ENCODE measurements at regions not wholly inside any gene's neighbourhood (a gene's known extent, or its start where the extent isn't known, plus 50 kb on each side); places are given as distances from the start of the nearest gene placed in this dataset.

- ChIA-PET POLR2A (no interaction called here), CTCF (no interaction called here)
- Histone ChIP-seq H3K4me1 (ENCODE audit: control insufficient read depth, insufficient read depth, low read length) (no peaks in the 10 kb centered on the region), H3K4me3 (ENCODE audit: low read depth, low read length) (no peak overlapping the region), H3K9me3 (ENCODE audit: control insufficient read depth, insufficient read depth, low read depth, low read length) (no peaks in the 10 kb centered on the region), H3K36me3 (ENCODE audit: control insufficient read depth in 2 of 2, insufficient read depth in 1 of 2, low read length in 2 of 2) (no peaks in the 10 kb centered on the region), H3K27ac (ENCODE audit: extremely low read depth, low read depth, low read length) (no peak overlapping the region)
- no peak for TF ChIP-seq ZSCAN30 (tag by site-specific recombination; IDR thresholded peaks at IDR 0.05)
- no peak for TF ChIP-seq ZNF513 (tag by site-specific recombination; IDR thresholded peaks at IDR 0.05)
- TF ChIP-seq ZEB2 (tag by site-specific recombination; IDR thresholded peaks at IDR 0.05), result no peak
These were observed 438.7 kb upstream of the ARGLU1 start for GRCh38 chr13:107006661-107007060.

GRCh38 chr13:107005577-107005976, 437.6 kb upstream of the ARGLU1 start:
- Histone ChIP-seq H3K4me3 (ENCODE audit: low read depth, low read length) (no peak overlapping the region), H3K4me1 (ENCODE audit: control insufficient read depth, insufficient read depth, low read length) (no peaks in the 10 kb centered on the region), H3K36me3 (ENCODE audit: control insufficient read depth in 2 of 2, insufficient read depth in 1 of 2, low read length in 2 of 2) (no peaks in the 10 kb centered on the region), H3K9me3 (ENCODE audit: control insufficient read depth, insufficient read depth, low read depth, low read length) (no peaks in the 10 kb centered on the region), H3K27ac (ENCODE audit: extremely low read depth, low read depth, low read length) (no peak overlapping the region)
- POLR2A ChIA-PET, result no interaction called here
- CTCF ChIA-PET, result interaction anchor here (0.6 kb wide), 1 partner anchor 881 kb away, joined by 3 read pairs; no protein-coding TSS in a partner anchor
- TF ChIP-seq ZNF623 (tag by site-specific recombination; IDR thresholded peaks at IDR 0.05), result no peak
- TF ChIP-seq HIC1 (tag by site-specific recombination; IDR thresholded peaks at IDR 0.05), result no peak
- TF ChIP-seq ZSCAN30 (tag by site-specific recombination; IDR thresholded peaks at IDR 0.05), result no peak
- no peak for TF ChIP-seq ZXDB (tag by site-specific recombination; IDR thresholded peaks at IDR 0.05)
- no peak for TF ChIP-seq PATZ1 (tag by site-specific recombination; IDR thresholded peaks at IDR 0.05)

- no peaks in the 10 kb centered on the region for H3K36me3 ChIP-seq (ENCODE audit: control insufficient read depth in 2 of 2, insufficient read depth in 1 of 2, low read length in 2 of 2)
- POLR2A ChIA-PET, result no interaction called here
- CTCF ChIA-PET, result no interaction called here
These were observed 436.0 kb upstream of the ARGLU1 start for GRCh38 chr13:107003911-107004310.

More at GRCh38 chr13:107003911-107004310, 436.0 kb upstream of the ARGLU1 start:
- TF ChIP-seq ZNF449 (tag by site-specific recombination; IDR thresholded peaks at IDR 0.05) (no peak), TCF7L2 (IDR thresholded peaks at IDR 0.05; ENCODE audit: borderline replicate concordance, low read depth, low read length) (no peak), BCL11B (tag by site-specific recombination; IDR thresholded peaks at IDR 0.05; ENCODE audit: low read depth) (no peak), ZNF423 (tag by site-specific recombination; IDR thresholded peaks at IDR 0.05) (no peak), ZBTB8A (tag by site-specific recombination; IDR thresholded peaks at IDR 0.05) (no peak), ZNF704 (tag by site-specific recombination; IDR thresholded peaks at IDR 0.05) (no peak), ZNF324 (tag by site-specific recombination; IDR thresholded peaks at IDR 0.05) (no peak), ZNF248 (tag by site-specific recombination; IDR thresholded peaks at IDR 0.05) (no peak), SP2 (tag by site-specific recombination; IDR thresholded peaks at IDR 0.05) (no peak), OSR2 (tag by site-specific recombination; IDR thresholded peaks at IDR 0.05) (no peak), ZNF138 (tag by site-specific recombination; IDR thresholded peaks at IDR 0.05; ENCODE audit: borderline replicate concordance) (no peak), ZNF701 (tag by site-specific recombination; IDR thresholded peaks at IDR 0.05) (no peak), ZNF843 (tag by site-specific recombination; IDR thresholded peaks at IDR 0.05) (no peak), ZFP69B (tag by site-specific recombination; IDR thresholded peaks at IDR 0.05) (no peak), KLF16 (tag by site-specific recombination; IDR thresholded peaks at IDR 0.05) (no peak), ZNF677 (tag by site-specific recombination; IDR thresholded peaks at IDR 0.05) (no peak)
- no peaks in the 10 kb centered on the region for H3K4me1 ChIP-seq (ENCODE audit: control insufficient read depth, insufficient read depth, low read length)
- H3K27ac ChIP-seq (ENCODE audit: extremely low read depth, low read depth, low read length), result no peak overlapping the region
- H3K4me3 ChIP-seq (ENCODE audit: low read depth, low read length), result no peak overlapping the region
- H3K9me3 ChIP-seq (ENCODE audit: control insufficient read depth, insufficient read depth, low read depth, low read length), result no peaks in the 10 kb centered on the region
